ENCODE measurements at regions not wholly inside any gene's neighbourhood (a gene's known extent, or its start where the extent isn't known, plus 50 kb on each side); places are given as distances from the start of the nearest gene placed in this dataset.

GRCh38 chr10:90458571-90458970 is 399.3 kb downstream of the HTR7 start:
- DNase-seq (ENCODE audit: low read depth), result no peak

GRCh38 chr10:90461437-90462155 is 396.2 kb downstream of the HTR7 start:
- peak; percentile 73 for DNase-seq (ENCODE audit: low read depth)

- no peak for DNase-seq (ENCODE audit: low read depth)
These were observed 394.9 kb downstream of the HTR7 start for GRCh38 chr10:90462749-90463470.

GRCh38 chr10:90464329-90464728 is 393.5 kb downstream of the HTR7 start:
- DNase-seq (ENCODE audit: low read depth), result no peak

- peak; percentile 77 for DNase-seq (ENCODE audit: low read depth)
These were observed 386.9 kb downstream of the HTR7 start for GRCh38 chr10:90470966-90471365.

- peak; percentile 9 for DNase-seq (ENCODE audit: low read depth)
These were observed 377.4 kb downstream of the HTR7 start for GRCh38 chr10:90480466-90480865.

GRCh38 chr10:90481326-90481923 is 376.4 kb downstream of the HTR7 start:
- DNase-seq (ENCODE audit: low read depth), result peak; percentile 30

- no peak for DNase-seq (ENCODE audit: low read depth)
These were observed 373.3 kb downstream of the HTR7 start for GRCh38 chr10:90484518-90484917.

GRCh38 chr10:90494183-90494582 is 363.7 kb downstream of the HTR7 start:
- no peak for DNase-seq (ENCODE audit: low read depth)

GRCh38 chr10:90504172-90504571 is 353.7 kb downstream of the HTR7 start:
- no peak for DNase-seq (ENCODE audit: low read depth)

- no peak for DNase-seq (ENCODE audit: low read depth)
These were observed 331.1 kb downstream of the HTR7 start for GRCh38 chr10:90526721-90527120.

GRCh38 chr10:90530521-90530920 is 327.3 kb downstream of the HTR7 start:
- DNase-seq (ENCODE audit: low read depth), result peak; percentile 19

GRCh38 chr10:90557385-90557784 is 300.5 kb downstream of the HTR7 start:
- DNase-seq (ENCODE audit: low read depth), result no peak

- peak; percentile 52 for DNase-seq (ENCODE audit: low read depth)
These were observed 297.5 kb downstream of the HTR7 start for GRCh38 chr10:90560331-90560730.

GRCh38 chr10:90561666-90562065 is 296.2 kb downstream of the HTR7 start:
- DNase-seq (ENCODE audit: low read depth), result no peak

- peak; percentile 79 for DNase-seq (ENCODE audit: low read depth)
These were observed 286.2 kb downstream of the HTR7 start for GRCh38 chr10:90571481-90572258.

- DNase-seq (ENCODE audit: low read depth), result no peak
These were observed 282.7 kb downstream of the HTR7 start for GRCh38 chr10:90575125-90575524.

- DNase-seq (ENCODE audit: low read depth), result no peak
These were observed 280.3 kb downstream of the HTR7 start for GRCh38 chr10:90577569-90577968.

- DNase-seq (ENCODE audit: low read depth), result peak; percentile 91
These were observed 278.1 kb downstream of the HTR7 start for GRCh38 chr10:90579602-90580242.

GRCh38 chr10:90583416-90583815 is 274.4 kb downstream of the HTR7 start:
- DNase-seq (ENCODE audit: low read depth), result no peak

- DNase-seq (ENCODE audit: low read depth), result peak; percentile 98
These were observed 270.8 kb downstream of the HTR7 start for GRCh38 chr10:90587081-90587491.

- DNase-seq (ENCODE audit: low read depth), result no peak
These were observed 270.3 kb downstream of the HTR7 start for GRCh38 chr10:90587561-90587960.
